SW 1271 (cell line): ENCODE measurements at regions not wholly inside any gene's neighbourhood (a gene's known extent, or its start where the extent isn't known, plus 50 kb on each side); places are given as distances from the start of the nearest gene placed in this dataset.

Experiments used
- DNase-seq, 2 experiments: peaks; one replicate each; lab custom pipeline; 2025; lab: John Stamatoyannopoulos, UW

GRCh38 chr1:23639460-23640095 is 52.0 kb upstream of the RPL11 start:
- DNase-seq, result no peak

- DNase-seq, result no peak
These were observed 52.8 kb upstream of the RPL11 start for GRCh38 chr1:23638786-23639241.

DNA sequence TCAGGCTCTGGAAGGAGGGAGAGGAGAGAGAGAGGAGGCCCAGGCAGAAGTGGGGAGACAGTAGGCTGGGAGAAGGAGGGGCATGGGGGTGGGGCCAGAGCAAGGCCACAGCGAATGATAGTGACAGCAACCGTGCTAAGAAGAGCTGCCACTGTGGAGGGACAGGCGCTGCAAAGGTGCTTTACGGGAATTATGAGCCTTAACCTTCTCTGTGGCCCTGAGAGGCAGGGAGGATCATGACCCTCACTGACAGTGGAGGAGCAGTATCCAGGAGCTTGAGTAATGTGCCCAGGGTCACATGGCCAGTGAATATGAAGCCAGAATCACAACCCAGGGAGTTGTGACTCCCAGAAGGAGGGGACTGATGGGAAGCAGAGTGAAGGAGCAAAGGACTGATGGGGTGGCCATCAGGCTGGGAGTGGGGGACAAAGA is 53.4 kb upstream of the RPL11 start:
- DNase-seq, result no peak

- no peak for DNase-seq
These were observed 55.6 kb upstream of the RPL11 start for GRCh38 chr1:23636009-23636408.

- peak in 1 of 2 experiments; percentile 73 for DNase-seq
These were observed 56.6 kb upstream of the RPL11 start for GRCh38 chr1:23634840-23635651.

DNA sequence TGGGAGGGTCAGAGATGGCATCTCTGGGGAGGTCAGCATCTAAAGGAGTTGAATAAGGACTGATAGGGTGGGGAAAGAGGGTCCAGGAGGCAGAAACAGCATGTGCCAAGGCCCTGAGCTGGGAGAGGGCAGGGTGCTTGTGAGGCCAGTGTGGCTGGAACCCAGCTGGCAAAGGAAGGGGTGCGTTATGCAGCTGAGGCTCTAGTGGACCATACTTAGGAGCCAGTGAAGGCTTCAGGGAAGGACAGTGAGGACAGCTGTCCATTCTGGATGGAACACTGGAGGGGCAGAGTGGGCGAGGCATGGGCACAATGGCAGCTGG is 57.1 kb upstream of the RPL11 start:
- DNase-seq, result no peak

- DNase-seq, result no peak
These were observed 59.0 kb upstream of the RPL11 start for GRCh38 chr1:23632479-23633160.

DNA sequence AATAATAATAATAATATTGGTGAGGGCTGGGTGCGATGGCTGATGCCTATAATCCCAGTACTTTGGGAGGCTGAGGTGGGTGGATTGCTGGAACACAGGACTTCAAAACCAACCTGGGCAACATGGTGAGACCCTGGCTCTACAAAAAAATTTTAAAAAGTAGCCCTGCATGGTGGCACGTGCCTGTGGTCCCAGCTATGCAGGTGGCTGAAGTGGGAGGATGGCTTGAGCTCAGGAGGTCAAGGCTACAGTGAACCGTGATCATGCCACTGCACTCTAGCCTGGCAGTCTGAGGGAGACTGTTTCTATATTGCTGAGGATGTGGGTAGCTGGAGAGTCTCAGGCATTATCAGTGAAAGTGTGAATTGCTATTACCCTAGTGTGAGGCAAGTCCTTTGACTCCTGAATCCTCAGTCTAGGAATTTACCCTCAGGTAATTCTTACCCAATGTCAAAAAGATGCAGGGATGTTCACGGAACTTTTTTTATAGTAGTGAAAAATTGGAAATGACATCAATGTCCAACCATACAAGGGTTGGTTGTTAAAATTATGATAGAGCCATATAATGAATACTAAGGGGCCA is 61.8 kb upstream of the RPL11 start:
- DNase-seq, result no peak

DNA sequence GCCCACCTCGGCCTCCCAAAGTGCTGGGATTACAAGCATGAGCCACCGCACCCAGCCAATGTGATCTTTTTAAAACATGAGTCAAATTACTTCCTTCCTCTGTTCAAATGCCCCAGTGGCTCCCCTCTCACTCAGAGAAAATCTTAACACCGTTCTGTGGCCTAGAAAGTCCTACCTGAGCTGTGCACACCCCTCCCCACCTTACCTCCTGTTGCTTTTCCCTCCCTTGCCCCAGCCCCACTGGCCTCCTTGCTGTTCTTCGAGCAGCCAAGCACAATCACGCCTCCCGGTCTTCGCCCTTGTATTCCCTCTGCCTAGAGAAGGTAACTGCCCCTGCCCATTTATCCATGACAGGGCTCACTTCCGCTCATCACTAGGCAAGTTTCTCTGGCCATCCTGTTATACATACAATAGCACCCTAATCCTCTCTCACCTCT is 62.6 kb upstream of the RPL11 start:
- no peak for DNase-seq

GRCh38 chr1:23627069-23627735 is 64.4 kb upstream of the RPL11 start:
- no peak for DNase-seq

- DNase-seq, result no peak
These were observed 65.6 kb upstream of the RPL11 start for GRCh38 chr1:23625929-23626535.

- DNase-seq, result no peak
These were observed 66.1 kb upstream of the RPL11 start for GRCh38 chr1:23625459-23625858.

DNA sequence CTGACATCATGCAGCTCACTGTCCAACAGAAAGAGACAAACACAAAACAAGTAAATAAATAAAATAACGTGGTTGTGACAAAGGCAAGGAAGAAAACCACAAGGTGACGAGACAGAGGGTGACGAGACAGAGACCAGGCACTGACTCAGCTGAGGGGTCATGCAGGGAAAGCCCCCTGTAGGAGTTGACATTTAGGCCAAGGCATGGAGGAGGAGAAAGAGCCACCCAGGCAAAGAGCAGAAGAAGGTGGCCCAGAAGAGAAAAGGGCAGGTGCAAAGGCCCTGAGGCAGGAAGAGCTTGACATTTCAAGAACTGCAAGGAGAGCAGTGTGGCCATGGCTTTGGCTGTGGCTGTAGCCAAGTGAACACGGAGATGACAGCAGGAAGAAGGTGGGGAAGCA is 65.1 kb upstream of the ID3 start:
- no peak for DNase-seq

DNA sequence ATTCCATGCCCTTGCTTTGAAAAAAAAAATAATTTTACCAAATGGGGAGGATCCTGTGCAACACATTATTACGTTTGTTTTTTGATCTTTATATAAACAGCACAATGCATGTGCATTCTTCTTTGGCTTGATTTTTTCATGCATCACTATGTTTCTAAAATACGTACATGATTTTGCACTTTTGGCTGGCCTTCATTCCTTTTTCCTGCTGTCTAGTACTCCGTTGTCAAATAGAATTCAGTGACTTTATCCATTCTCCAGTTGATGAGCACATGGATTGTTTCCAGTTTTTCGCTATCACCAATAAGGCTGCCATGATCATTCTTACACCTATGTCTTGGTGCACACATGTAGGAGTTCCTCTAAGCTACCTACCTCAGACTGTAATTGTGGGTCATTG is 63.0 kb upstream of the ID3 start:
- no peak for DNase-seq

DNA sequence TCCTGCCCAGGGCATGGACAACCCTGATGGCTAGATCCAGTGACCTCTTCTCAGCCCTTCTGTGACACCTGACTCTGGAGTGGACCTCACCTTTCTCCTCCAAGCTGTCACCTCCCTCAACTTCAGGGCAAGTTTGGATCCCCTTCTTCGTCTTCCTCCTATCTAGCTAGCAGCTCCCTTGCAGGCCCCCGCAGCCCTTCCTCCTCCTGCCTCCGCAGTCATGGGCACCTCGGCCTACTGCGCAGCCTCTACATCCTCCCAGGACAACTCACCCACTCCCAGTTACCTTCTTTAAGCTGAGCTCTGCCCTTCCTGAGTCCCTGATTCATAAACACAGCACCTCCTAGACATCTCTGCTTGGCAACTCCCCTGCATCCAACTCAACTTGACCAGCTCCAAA is 61.3 kb upstream of the ID3 start:
- no peak for DNase-seq

- no peak for DNase-seq
These were observed 60.2 kb upstream of the ID3 start for GRCh38 chr1:23619299-23620188.

DNA sequence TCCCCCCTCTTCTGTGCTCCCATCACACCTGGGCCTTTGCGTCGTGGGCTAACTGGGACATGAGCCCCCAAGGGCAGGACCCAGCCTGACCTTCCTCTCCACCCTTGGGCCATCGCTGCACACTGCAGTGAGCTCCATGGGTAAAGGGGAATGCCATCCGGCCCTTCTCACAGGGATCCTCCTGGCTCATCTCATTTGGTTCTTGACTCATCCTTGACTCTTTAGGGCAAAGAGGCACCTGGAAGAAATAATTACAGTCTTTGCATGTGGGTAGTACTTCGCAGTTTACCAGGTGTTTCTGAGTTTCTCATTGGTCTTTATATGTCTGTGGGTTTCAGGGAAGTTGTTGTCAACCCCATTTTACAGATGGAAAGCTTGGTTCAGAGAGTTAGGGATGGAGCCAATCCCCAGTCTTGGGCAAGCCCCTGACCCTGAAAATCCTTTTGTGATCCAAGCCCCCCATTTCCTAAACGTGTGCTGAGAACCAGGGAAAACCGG is 59.3 kb upstream of the ID3 start:
- DNase-seq, result no peak

DNA sequence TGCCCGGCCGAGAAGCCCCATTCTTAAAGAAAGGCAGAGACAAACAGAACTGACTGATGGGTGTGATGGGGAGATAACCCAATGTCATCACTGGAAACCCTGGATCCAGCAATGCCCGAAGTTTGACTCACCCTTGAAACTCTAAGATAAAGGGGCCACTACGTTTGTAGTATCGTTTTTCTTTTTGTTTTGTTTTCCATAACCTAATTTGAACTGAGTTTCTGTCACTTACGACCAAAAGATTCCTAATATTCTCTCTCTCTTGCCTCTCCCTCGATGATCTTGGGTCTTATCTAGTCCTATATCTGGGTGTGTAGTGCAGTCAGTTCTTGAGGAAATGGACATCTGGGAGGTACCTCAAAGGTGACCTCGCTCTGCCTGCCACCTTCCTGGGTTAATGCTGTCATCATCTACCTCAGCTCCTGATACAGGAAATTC is 57.8 kb upstream of the ID3 start:
- DNase-seq, result no peak

- DNase-seq, result no peak
These were observed 57.1 kb upstream of the ID3 start for GRCh38 chr1:23616292-23616824.

DNA sequence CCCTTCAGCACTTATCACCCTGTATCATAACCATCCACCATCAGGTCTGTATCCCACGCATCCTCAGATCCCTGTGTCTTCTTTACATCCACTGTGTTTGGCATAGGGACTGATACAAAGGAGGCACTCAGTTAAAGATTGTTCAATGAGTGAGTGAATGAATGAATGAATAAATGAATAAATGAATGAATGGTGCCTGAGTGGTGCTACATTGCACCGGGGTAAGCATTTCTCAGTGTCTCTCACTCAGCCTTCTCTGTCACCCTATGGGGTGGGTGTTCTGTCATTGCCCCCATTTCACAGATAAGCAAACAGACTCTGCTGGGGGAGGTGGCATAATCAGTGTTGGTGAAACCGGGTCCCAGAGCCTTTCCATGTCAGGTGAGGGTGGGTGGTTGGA is 56.6 kb upstream of the ID3 start:
- DNase-seq, result no peak
